Colonic mucosa (tissue), 4 donors: ENCODE measurements at regions not wholly inside any gene's neighbourhood (a gene's known extent, or its start where the extent isn't known, plus 50 kb on each side); places are given as distances from the start of the nearest gene placed in this dataset.

ENCODE experiments used
- DNase-seq: peaks from one replicate; pipeline ENCODE4 v3.0.0-alpha.2; 2020
- H3K27ac ChIP-seq: fragments of 200-600 bp; one replicate; pipeline ENCODE4 v1.8.0; 2021
- H3K27me3 ChIP-seq: fragments of 200-600 bp; one replicate; pipeline ENCODE4 v1.8.0; 2021
- H3K36me3 ChIP-seq: fragments of 200-600 bp; one replicate; pipeline ENCODE4 v1.8.0; 2021
- H3K4me1 ChIP-seq: fragments of 200-600 bp; one replicate; pipeline ENCODE4 v1.8.0; 2021; ENCODE audit warnings: mild to moderate bottlenecking
- H3K4me3 ChIP-seq: fragments of 200-600 bp; one replicate; pipeline ENCODE4 v1.8.0; 2021
- H3K9ac ChIP-seq, 2 donors: one replicate each; pipeline ENCODE4 v1.7.0; 2013; ENCODE audit warnings: control low read depth in 2 of 2, low read depth in 2 of 2, low read length in 2 of 2
- H3K9me3 ChIP-seq: fragments of 200-600 bp; one replicate; pipeline ENCODE4 v1.8.0; 2021
- intact Hi-C: fragments of 100-400 bp; cut with DNase I; formaldehyde crosslinking; loops from one replicate; pipeline ENCODE4 v1.14.1; 2022
- TF ChIP-seq, protein P1 (sequence below): fragments of 200-600 bp; IDR thresholded peaks from one replicate; pipeline ENCODE4 v1.8.0; 2022; ENCODE audit warnings: antibody characterized with exemption, mild to moderate bottlenecking
- donor health status: healthy.
- donor health status: DM: no; HTN: no; CAD: no.
- donor health status: DM: no; HTN: no; CAD: no.

DNA sequence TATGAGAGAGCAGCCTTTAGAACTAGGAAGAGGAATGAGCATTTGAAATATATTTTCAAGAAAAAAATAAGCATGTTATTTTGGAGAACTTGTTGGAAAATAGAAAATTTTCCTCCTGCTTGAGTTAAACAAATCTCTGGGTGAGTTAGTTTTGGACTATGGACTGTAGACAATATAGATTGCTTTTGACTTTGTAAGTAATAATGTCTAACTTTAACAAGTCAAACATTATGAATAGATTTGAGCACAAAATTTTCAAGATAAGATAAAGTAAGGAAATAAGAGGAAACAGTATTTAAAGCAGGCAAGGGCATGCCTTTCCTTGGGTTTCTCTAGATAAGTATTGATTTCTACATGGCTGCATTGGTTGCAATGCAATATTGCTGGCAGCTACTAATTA lies 360.8 kb downstream of the LMO4 start:
- peaks cover 11% of the 10 kb centered on the region for H3K4me1 ChIP-seq
- no peak overlapping the region for H3K4me3 ChIP-seq
- no peak overlapping the region for H3K27ac ChIP-seq
- intact Hi-C loops = loop anchor here (10.0 kb wide), 1 partner anchor 355 kb away; no protein-coding TSS in a partner anchor
- no peaks in the 10 kb centered on the region for H3K9me3 ChIP-seq
- DNase-seq = no peak
- H3K36me3 ChIP-seq = no peaks in the 10 kb centered on the region
- no peaks in the 10 kb centered on the region for H3K27me3 ChIP-seq
- TF ChIP-seq, protein P1, sequence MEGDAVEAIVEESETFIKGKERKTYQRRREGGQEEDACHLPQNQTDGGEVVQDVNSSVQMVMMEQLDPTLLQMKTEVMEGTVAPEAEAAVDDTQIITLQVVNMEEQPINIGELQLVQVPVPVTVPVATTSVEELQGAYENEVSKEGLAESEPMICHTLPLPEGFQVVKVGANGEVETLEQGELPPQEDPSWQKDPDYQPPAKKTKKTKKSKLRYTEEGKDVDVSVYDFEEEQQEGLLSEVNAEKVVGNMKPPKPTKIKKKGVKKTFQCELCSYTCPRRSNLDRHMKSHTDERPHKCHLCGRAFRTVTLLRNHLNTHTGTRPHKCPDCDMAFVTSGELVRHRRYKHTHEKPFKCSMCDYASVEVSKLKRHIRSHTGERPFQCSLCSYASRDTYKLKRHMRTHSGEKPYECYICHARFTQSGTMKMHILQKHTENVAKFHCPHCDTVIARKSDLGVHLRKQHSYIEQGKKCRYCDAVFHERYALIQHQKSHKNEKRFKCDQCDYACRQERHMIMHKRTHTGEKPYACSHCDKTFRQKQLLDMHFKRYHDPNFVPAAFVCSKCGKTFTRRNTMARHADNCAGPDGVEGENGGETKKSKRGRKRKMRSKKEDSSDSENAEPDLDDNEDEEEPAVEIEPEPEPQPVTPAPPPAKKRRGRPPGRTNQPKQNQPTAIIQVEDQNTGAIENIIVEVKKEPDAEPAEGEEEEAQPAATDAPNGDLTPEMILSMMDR = no peak
- H3K9ac ChIP-seq = no peak overlapping the region

DNA sequence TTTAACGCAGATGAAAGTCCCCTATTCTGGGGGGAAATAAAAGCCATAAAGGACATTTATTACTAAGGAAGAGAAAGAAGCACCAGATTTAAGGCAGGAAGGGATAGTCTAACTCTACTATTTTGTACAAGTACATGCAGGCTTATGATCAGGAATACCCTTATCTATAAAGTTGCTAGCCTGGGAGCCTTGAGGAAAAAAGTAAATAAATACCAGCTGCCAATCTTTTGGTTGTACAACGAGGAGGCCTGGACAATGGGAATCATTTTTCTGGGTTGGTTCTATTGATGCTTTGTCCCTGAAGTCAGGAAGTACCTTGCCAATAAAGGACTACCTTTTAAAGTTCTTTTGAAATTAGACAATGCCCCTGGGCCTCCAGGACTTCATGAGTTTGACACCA lies 367.8 kb downstream of the LMO4 start:
- Histone ChIP-seq H3K4me1 (no peaks in the 10 kb centered on the region), H3K9me3 (no peaks in the 10 kb centered on the region), H3K36me3 (no peaks in the 10 kb centered on the region), H3K27ac (no peak overlapping the region), H3K4me3 (no peak overlapping the region), H3K27me3 (no peaks in the 10 kb centered on the region), H3K9ac (no peak overlapping the region)
- intact Hi-C loops = no loop called here
- DNase-seq = no peak
- TF ChIP-seq, protein P1 = no peak

- Histone ChIP-seq H3K4me1 (no peaks in the 10 kb centered on the region), H3K27ac (no peak overlapping the region), H3K9me3 (no peaks in the 10 kb centered on the region), H3K36me3 (no peaks in the 10 kb centered on the region), H3K27me3 (no peaks in the 10 kb centered on the region), H3K9ac (no peak overlapping the region), H3K4me3 (no peak overlapping the region)
- TF ChIP-seq, protein P1 = no peak
- intact Hi-C loops = no loop called here
- no peak for DNase-seq
Observed at GRCh38 chr1:87702455-87702854, 373.8 kb downstream of the LMO4 start.

DNA sequence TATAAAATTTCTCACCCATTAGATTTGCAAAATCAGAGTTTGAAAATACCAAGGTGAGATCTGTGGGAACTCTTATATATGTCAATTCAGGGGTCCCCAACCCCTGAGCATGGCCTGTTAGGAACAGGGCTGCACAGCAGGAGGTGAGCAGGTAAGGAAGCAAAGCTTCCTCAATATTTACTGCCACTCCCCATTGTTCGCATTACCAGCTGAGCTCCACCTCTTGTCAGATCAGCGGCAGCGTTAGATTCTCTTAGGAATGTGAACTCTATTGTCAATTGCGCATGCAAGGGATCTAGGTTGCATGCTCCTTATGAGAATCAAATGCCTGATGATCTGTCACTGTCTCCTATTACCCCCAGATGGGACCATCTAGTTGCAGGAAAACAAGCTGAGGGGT lies 376.6 kb downstream of the LMO4 start:
- DNase-seq = no peak
- H3K27ac ChIP-seq = no peak overlapping the region
- TF ChIP-seq, protein P1 = no peak
- intact Hi-C loops = no loop called here
- no peaks in the 10 kb centered on the region for H3K4me1 ChIP-seq
- no peaks in the 10 kb centered on the region for H3K9me3 ChIP-seq
- H3K4me3 ChIP-seq = no peak overlapping the region
- H3K36me3 ChIP-seq = no peaks in the 10 kb centered on the region
- H3K27me3 ChIP-seq = no peaks in the 10 kb centered on the region
- H3K9ac ChIP-seq = no peak overlapping the region

DNA sequence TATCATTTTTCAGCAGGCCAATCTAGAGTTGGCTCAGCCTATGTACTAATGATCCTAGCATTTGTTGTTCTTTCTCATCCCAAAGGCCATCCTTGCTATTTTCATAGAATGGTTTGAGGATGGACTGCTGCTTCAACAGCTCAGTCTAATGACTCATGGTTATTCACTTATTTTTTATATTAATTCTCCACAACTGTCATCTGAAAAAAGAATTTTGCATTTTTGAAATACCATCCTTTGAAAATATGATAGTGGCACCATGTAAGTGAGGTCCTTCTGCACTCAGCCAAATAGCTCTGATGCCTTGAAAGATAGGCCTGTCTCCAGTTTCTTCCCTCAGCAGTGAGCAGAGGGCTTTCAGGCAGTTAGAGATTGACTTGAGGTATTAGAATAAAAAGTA lies 377.5 kb downstream of the LMO4 start:
- no peaks in the 10 kb centered on the region for H3K27me3 ChIP-seq
- no peak overlapping the region for H3K27ac ChIP-seq
- no peaks in the 10 kb centered on the region for H3K36me3 ChIP-seq
- H3K4me3 ChIP-seq = no peak overlapping the region
- TF ChIP-seq, protein P1 = no peak
- DNase-seq = no peak
- no peaks in the 10 kb centered on the region for H3K4me1 ChIP-seq
- no peaks in the 10 kb centered on the region for H3K9me3 ChIP-seq
- intact Hi-C loops = no loop called here
- H3K9ac ChIP-seq = no peak overlapping the region

GRCh38 chr1:87706779-87707228 lies 378.1 kb downstream of the LMO4 start:
- H3K4me1 ChIP-seq = no peaks in the 10 kb centered on the region
- H3K27ac ChIP-seq = no peak overlapping the region
- no peaks in the 10 kb centered on the region for H3K27me3 ChIP-seq
- H3K9ac ChIP-seq = no peak overlapping the region
- TF ChIP-seq, protein P1 = no peak
- no peak for DNase-seq
- no peaks in the 10 kb centered on the region for H3K9me3 ChIP-seq
- intact Hi-C loops = no loop called here
- H3K36me3 ChIP-seq = no peaks in the 10 kb centered on the region
- no peak overlapping the region for H3K4me3 ChIP-seq
